BE2C (cell line): ENCODE measurements at regions not wholly inside any gene's neighbourhood (a gene's known extent, or its start where the extent isn't known, plus 50 kb on each side); places are given as distances from the start of the nearest gene placed in this dataset.

Source experiments
- DNase-seq: peaks from one replicate; pipeline ENCODE4 v3.0.0-alpha.2; 2020
- H3K27me3 ChIP-seq: fragments of 250-450 bp; sonication (Bioruptor Pico); 2 replicates; pipeline ENCODE4 v1.5.1; 2020; ENCODE audit warnings: mild to moderate bottlenecking
- H3K36me3 ChIP-seq: fragments of 250-450 bp; sonication (Bioruptor Pico); 2 replicates; pipeline ENCODE4 v1.5.1; 2020; ENCODE audit warnings: mild to moderate bottlenecking
- H3K4me1 ChIP-seq: fragments of 250-450 bp; sonication (Bioruptor Pico); 2 replicates; pipeline ENCODE4 v1.5.1; 2020
- H3K4me3 ChIP-seq: 2 replicates; pipeline ENCODE4 v1.5.1; 2011; ENCODE audit warnings: low read depth, low read length
- H3K9me3 ChIP-seq: fragments of 250-450 bp; sonication (Bioruptor Pico); 2 replicates; pipeline ENCODE4 v1.5.1; 2020
- CTCF ChIP-seq: IDR thresholded peaks from 2 replicates; pipeline ENCODE4 v1.5.1; 2012; ENCODE audit warnings: mild to moderate bottlenecking, low read depth, low read length

GRCh38 chr3:117939425-117940027, 1095.1 kb downstream of the IGSF11 start:
- no peak for DNase-seq
- Histone ChIP-seq H3K27me3 (no peaks in the 10 kb centered on the region), H3K36me3 (peaks cover 3% of the 10 kb centered on the region; the same call in 1 of the 2 replicates), H3K4me1 (no peaks in the 10 kb centered on the region), H3K4me3 (no peak overlapping the region), H3K9me3 (peaks cover 2% of the 10 kb centered on the region; the same call in 1 of the 2 replicates)
- TF ChIP-seq CTCF: no peak

DNA sequence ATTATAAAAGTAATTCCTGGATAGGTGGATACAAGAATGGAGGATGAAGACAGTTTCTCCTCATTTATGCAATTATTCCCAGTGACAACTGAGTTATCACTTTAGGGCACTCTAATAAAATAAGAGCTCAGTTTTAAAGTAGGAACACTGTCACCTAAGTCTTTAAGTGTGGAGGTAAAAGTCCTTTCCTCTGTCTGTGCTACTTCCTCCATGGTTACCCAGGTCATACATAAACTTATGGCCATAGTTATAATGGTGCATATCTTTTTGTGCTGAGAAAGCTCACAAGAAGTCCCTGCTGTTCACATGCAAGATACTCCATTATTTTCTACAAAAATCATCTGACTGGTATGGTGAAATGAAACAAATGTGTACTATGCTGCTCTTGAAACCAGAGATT, 1093.6 kb downstream of the IGSF11 start:
- Histone ChIP-seq H3K4me1 (no peaks in the 10 kb centered on the region), H3K36me3 (peaks cover 3% of the 10 kb centered on the region; the same call in 1 of the 2 replicates), H3K4me3 (no peak overlapping the region), H3K9me3 (peaks cover 2% of the 10 kb centered on the region; the same call in 1 of the 2 replicates), H3K27me3 (no peaks in the 10 kb centered on the region)
- no peak for TF ChIP-seq CTCF
- no peak for DNase-seq

GRCh38 chr3:117941756-117942155, 1092.9 kb downstream of the IGSF11 start:
- Histone ChIP-seq H3K4me1 (no peaks in the 10 kb centered on the region), H3K36me3 (peaks cover 3% of the 10 kb centered on the region; the same call in 1 of the 2 replicates), H3K27me3 (no peaks in the 10 kb centered on the region), H3K4me3 (no peak overlapping the region), H3K9me3 (peaks cover 2% of the 10 kb centered on the region; the same call in 1 of the 2 replicates)
- DNase-seq: no peak
- TF ChIP-seq CTCF: no peak

GRCh38 chr3:117954131-117954530, 1080.5 kb downstream of the IGSF11 start:
- no peak for TF ChIP-seq CTCF
- Histone ChIP-seq H3K9me3 (no peaks in the 10 kb centered on the region), H3K4me1 (peaks cover 43% of the 10 kb centered on the region), H3K27me3 (no peaks in the 10 kb centered on the region), H3K4me3 (no peak overlapping the region), H3K36me3 (peaks cover 8% of the 10 kb centered on the region)
- DNase-seq: no peak

DNA sequence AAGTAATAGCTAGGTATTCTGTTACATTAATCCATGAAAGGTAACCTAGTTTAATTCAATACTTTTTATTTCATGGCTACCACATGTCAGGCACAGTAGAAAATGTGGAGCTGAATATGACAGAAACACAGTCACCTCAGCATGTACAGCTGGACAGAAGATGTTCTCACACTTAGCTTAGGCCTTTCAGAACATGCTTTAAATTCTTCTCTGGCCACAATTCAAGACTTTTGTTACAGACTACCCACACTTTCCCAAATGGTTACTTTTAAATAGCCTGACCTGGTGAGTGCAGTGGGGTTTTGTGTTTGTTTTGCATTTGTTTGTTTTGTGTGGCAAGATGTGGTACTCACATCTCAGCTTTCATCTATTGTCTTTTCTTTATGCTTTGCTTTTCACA, 1079.5 kb downstream of the IGSF11 start:
- peaks cover 9% of the 10 kb centered on the region for H3K36me3 ChIP-seq

More for the DNA sequence above, 1079.5 kb downstream of the IGSF11 start:
- H3K4me1 ChIP-seq: peaks cover 47% of the 10 kb centered on the region
- no peaks in the 10 kb centered on the region; the same call in 1 of the 2 replicates for H3K9me3 ChIP-seq
- no peak for DNase-seq
- no peaks in the 10 kb centered on the region for H3K27me3 ChIP-seq
- TF ChIP-seq CTCF: no peak
- no peak overlapping the region for H3K4me3 ChIP-seq
